DMS153 (cell line): ENCODE measurements at regions not wholly inside any gene's neighbourhood (a gene's known extent, or its start where the extent isn't known, plus 50 kb on each side); places are given as distances from the start of the nearest gene placed in this dataset.

Experiments
- DNase-seq: peaks from one replicate; lab custom pipeline; 2025; lab: John Stamatoyannopoulos, UW

GRCh38 chr3:157626817-157627216 lies 123.6 kb upstream of the VEPH1 start:
- no peak for DNase-seq

GRCh38 chr3:157624801-157625200 lies 121.6 kb upstream of the VEPH1 start:
- no peak for DNase-seq

GRCh38 chr3:157618886-157619285 lies 115.7 kb upstream of the VEPH1 start:
- no peak for DNase-seq

GRCh38 chr3:157618075-157618760 lies 115.0 kb upstream of the VEPH1 start:
- peak; percentile 17 for DNase-seq

GRCh38 chr3:157614896-157615295 lies 111.7 kb upstream of the VEPH1 start:
- DNase-seq, result no peak

- DNase-seq, result no peak
These were observed 108.4 kb upstream of the VEPH1 start for GRCh38 chr3:157611536-157612076.

GRCh38 chr3:157610876-157611535 lies 107.8 kb upstream of the VEPH1 start:
- no peak for DNase-seq

- no peak for DNase-seq
These were observed 104.7 kb upstream of the VEPH1 start for GRCh38 chr3:157607826-157608405.

- DNase-seq, result no peak
These were observed 103.6 kb upstream of the VEPH1 start for GRCh38 chr3:157606852-157607197.

GRCh38 chr3:157606011-157606851 lies 103.0 kb upstream of the VEPH1 start:
- peak; percentile 63 for DNase-seq

- no peak for DNase-seq
These were observed 102.1 kb upstream of the VEPH1 start for GRCh38 chr3:157605356-157605755.

GRCh38 chr3:157602424-157602823 lies 99.2 kb upstream of the VEPH1 start:
- no peak for DNase-seq

GRCh38 chr3:157595259-157595658 lies 92.0 kb upstream of the VEPH1 start:
- no peak for DNase-seq

- DNase-seq, result no peak
These were observed 91.2 kb upstream of the VEPH1 start for GRCh38 chr3:157594413-157594812.

GRCh38 chr3:157592769-157593168 lies 89.6 kb upstream of the VEPH1 start:
- DNase-seq, result no peak

- DNase-seq, result no peak
These were observed 87.1 kb upstream of the VEPH1 start for GRCh38 chr3:157590273-157590672.

GRCh38 chr3:157589211-157589610 lies 86.0 kb upstream of the VEPH1 start:
- no peak for DNase-seq

GRCh38 chr3:157588386-157589060 lies 85.3 kb upstream of the VEPH1 start:
- no peak for DNase-seq

GRCh38 chr3:157586293-157586692 lies 83.1 kb upstream of the VEPH1 start:
- DNase-seq, result no peak

GRCh38 chr3:157585386-157585785 lies 82.2 kb upstream of the VEPH1 start:
- no peak for DNase-seq

GRCh38 chr3:157582637-157582973 lies 79.4 kb upstream of the VEPH1 start:
- DNase-seq, result no peak
